Pons (tissue), 1 donor: ENCODE measurements at regions not wholly inside any gene's neighbourhood (a gene's known extent, or its start where the extent isn't known, plus 50 kb on each side); places are given as distances from the start of the nearest gene placed in this dataset.
"Not testable (repeated sequence)": the region's sequence is repeated elsewhere in the genome, so short reads cannot be mapped to it uniquely, and the experiment has no call there.

Source experiments
- DNase-seq: peaks from one replicate; pipeline ENCODE4 v3.0.0-alpha.2; 2016; ENCODE audit warnings: low spot score

GRCh38 chr2:183459466-183459865 is 335.2 kb downstream of the NUP35 start:
- DNase-seq = no peak

- no peak for DNase-seq
These were observed 339.6 kb downstream of the NUP35 start for GRCh38 chr2:183463821-183464220.

- no peak for DNase-seq
These were observed 340.8 kb downstream of the NUP35 start for GRCh38 chr2:183465048-183465447.

GRCh38 chr2:183474912-183475695 is 350.9 kb downstream of the NUP35 start:
- DNase-seq = no peak

GRCh38 chr2:183476490-183476889 is 352.2 kb downstream of the NUP35 start:
- DNase-seq = no peak

- DNase-seq = no peak
These were observed 353.1 kb downstream of the NUP35 start for GRCh38 chr2:183477296-183477695.

- DNase-seq = not testable (repeated sequence)
These were observed 354.8 kb downstream of the NUP35 start for GRCh38 chr2:183478941-183479595.

- DNase-seq = no peak
These were observed 363.1 kb downstream of the NUP35 start for GRCh38 chr2:183487326-183487725.

- DNase-seq = no peak
These were observed 364.2 kb downstream of the NUP35 start for GRCh38 chr2:183488421-183488820.

GRCh38 chr2:183490489-183490888 is 366.2 kb downstream of the NUP35 start:
- DNase-seq = no peak

GRCh38 chr2:183490914-183491313 is 366.7 kb downstream of the NUP35 start:
- peak; percentile 22 for DNase-seq

- DNase-seq = no peak
These were observed 368.8 kb downstream of the NUP35 start for GRCh38 chr2:183493040-183493439.

- DNase-seq = no peak
These were observed 370.8 kb downstream of the NUP35 start for GRCh38 chr2:183495079-183495478.

- no peak for DNase-seq
These were observed 371.5 kb downstream of the NUP35 start for GRCh38 chr2:183495589-183496267.

- no peak for DNase-seq
These were observed 373.6 kb downstream of the NUP35 start for GRCh38 chr2:183497861-183498260.

- DNase-seq = no peak
These were observed 381.7 kb downstream of the NUP35 start for GRCh38 chr2:183505911-183506310.

- no peak for DNase-seq
These were observed 386.9 kb downstream of the NUP35 start for GRCh38 chr2:183511154-183511553.

GRCh38 chr2:183519371-183520056 is 395.3 kb downstream of the NUP35 start:
- no peak for DNase-seq

GRCh38 chr2:183521911-183522310 is 397.7 kb downstream of the NUP35 start:
- no peak for DNase-seq

GRCh38 chr2:183522489-183523266 is 398.4 kb downstream of the NUP35 start:
- no peak for DNase-seq

- DNase-seq = no peak
These were observed 406.2 kb downstream of the NUP35 start for GRCh38 chr2:183530333-183530901.
